Coronary artery (tissue), 2 donors: ENCODE measurements at regions not wholly inside any gene's neighbourhood (a gene's known extent, or its start where the extent isn't known, plus 50 kb on each side); places are given as distances from the start of the nearest gene placed in this dataset.

Experiments
- DNase-seq: peaks from one replicate; pipeline ENCODE4 v3.0.0-alpha.2; 2017; ENCODE audit warnings: low spot score
- H3K27ac ChIP-seq, 2 donors: fragments of 200-600 bp; sonication (generic); one replicate each; pipeline ENCODE4 v1.5.1; 2016 to 2019
- H3K4me3 ChIP-seq: fragments of 200-600 bp; sonication (generic); 2 replicates; pipeline ENCODE4 v1.5.1; 2016; ENCODE audit warnings: mild to moderate bottlenecking, moderate library complexity
- CTCF ChIP-seq: fragments of 200-600 bp; sonication (generic); IDR thresholded peaks from one replicate; pipeline ENCODE4 v1.5.1; 2019; ENCODE audit warnings: antibody characterized with exemption

GRCh38 chr7:41199136-41199535 lies 503.8 kb downstream of the INHBA start:
- TF ChIP-seq CTCF: no peak
- Histone ChIP-seq H3K4me3 (no peak overlapping the region), H3K27ac (no peak overlapping the region)
- no peak for DNase-seq

GRCh38 chr7:41198502-41198901 lies 504.4 kb downstream of the INHBA start:
- H3K4me3 ChIP-seq: no peak overlapping the region
- TF ChIP-seq CTCF: no peak
- no peak for DNase-seq
- no peak overlapping the region for H3K27ac ChIP-seq

- TF ChIP-seq CTCF: no peak
- H3K27ac ChIP-seq: no peak overlapping the region
- no peak for DNase-seq
- H3K4me3 ChIP-seq: no peak overlapping the region
These were observed 505.1 kb downstream of the INHBA start for GRCh38 chr7:41197769-41198168.

- Histone ChIP-seq H3K27ac (no peak overlapping the region), H3K4me3 (no peak overlapping the region)
- no peak for TF ChIP-seq CTCF
- DNase-seq: no peak
These were observed 509.1 kb downstream of the INHBA start for GRCh38 chr7:41193738-41194282.

GRCh38 chr7:41190581-41190980 lies 512.3 kb downstream of the INHBA start:
- DNase-seq: no peak
- Histone ChIP-seq H3K4me3 (no peak overlapping the region), H3K27ac (no peak overlapping the region)
- no peak for TF ChIP-seq CTCF

GRCh38 chr7:41189866-41190265 lies 513.0 kb downstream of the INHBA start:
- no peak overlapping the region for H3K27ac ChIP-seq
- TF ChIP-seq CTCF: no peak
- no peak overlapping the region for H3K4me3 ChIP-seq
- DNase-seq: no peak

- DNase-seq: no peak
- H3K27ac ChIP-seq: no peak overlapping the region
- H3K4me3 ChIP-seq: no peak overlapping the region
- TF ChIP-seq CTCF: no peak
These were observed 514.4 kb downstream of the INHBA start for GRCh38 chr7:41188163-41189130.
